ENCODE measurements at regions not wholly inside any gene's neighbourhood (a gene's known extent, or its start where the extent isn't known, plus 50 kb on each side); places are given as distances from the start of the nearest gene placed in this dataset.
A peak's percentile ranks its signal among the peaks of the same experiment; 100 is the strongest.

GRCh38 chr9:26172301-26172700, 494.1 kb upstream of the TUSC1 start:
- no peak overlapping the region for H3K27ac ChIP-seq (ENCODE audit: low read depth in 2 of 2, low read length in 1 of 2)
- 68% methylated on average over 2 of the region's 2 CpGs for WGBS (ENCODE audit: low lambda C conversion rate)
- H3K79me2 ChIP-seq (ENCODE audit: insufficient read depth), result no peaks in the 10 kb centered on the region
- ChIA-PET POLR2A (interaction anchor here (0.5 kb wide), 1 partner anchor 223 kb away, joined by 3 read pairs; no protein-coding TSS in a partner anchor), CTCF (no interaction called here)
- H3K36me3 ChIP-seq (replicated peaks in 1 of 2; ENCODE audit: control insufficient read depth in 1 of 2, insufficient read depth in 2 of 2, low read length in 1 of 2), result no peaks in the 10 kb centered on the region
- TF ChIP-seq RCOR1 (IDR thresholded peaks at IDR 0.05; ENCODE audit: low read length) (no peak), TEAD4 (IDR thresholded peaks at IDR 0.05; ENCODE audit: borderline replicate concordance, insufficient read depth) (no peak), TCF12 (IDR thresholded peaks at IDR 0.05) (no peak), GATA2 (CRISPR knock-in tag; IDR thresholded peaks at IDR 0.05) (no peak)
- H3K9me2 ChIP-seq, result no peaks in the 10 kb centered on the region
- no peak for DNase-seq
- H3K9ac ChIP-seq, result no peak overlapping the region
- H3K4me3 ChIP-seq (ENCODE audit: low read depth in 2 of 2, low read length in 1 of 2), result no peak overlapping the region
- no peaks in the 10 kb centered on the region for H3K9me3 ChIP-seq
- no peaks in the 10 kb centered on the region for H4K20me1 ChIP-seq (ENCODE audit: insufficient read depth)
- no peak overlapping the region for H3K4me2 ChIP-seq
- no peaks in the 10 kb centered on the region for H3K27me3 ChIP-seq (ENCODE audit: insufficient read depth)
- H2AFZ ChIP-seq (ENCODE audit: low read depth), result peak overlapping the region; percentile 67; the same call in 1 of the 2 replicates
- H3F3A ChIP-seq (replicated peaks; ENCODE audit: insufficient read depth), result peaks cover 10% of the 10 kb centered on the region
- peaks cover 0 to 12% of the 10 kb centered on the region in 2 experiments; a peak in 2 of 4 replicates for H3K4me1 ChIP-seq (ENCODE audit: control insufficient read depth in 1 of 2, insufficient read depth in 2 of 2, low read depth in 1 of 2, low read length in 1 of 2)

DNA sequence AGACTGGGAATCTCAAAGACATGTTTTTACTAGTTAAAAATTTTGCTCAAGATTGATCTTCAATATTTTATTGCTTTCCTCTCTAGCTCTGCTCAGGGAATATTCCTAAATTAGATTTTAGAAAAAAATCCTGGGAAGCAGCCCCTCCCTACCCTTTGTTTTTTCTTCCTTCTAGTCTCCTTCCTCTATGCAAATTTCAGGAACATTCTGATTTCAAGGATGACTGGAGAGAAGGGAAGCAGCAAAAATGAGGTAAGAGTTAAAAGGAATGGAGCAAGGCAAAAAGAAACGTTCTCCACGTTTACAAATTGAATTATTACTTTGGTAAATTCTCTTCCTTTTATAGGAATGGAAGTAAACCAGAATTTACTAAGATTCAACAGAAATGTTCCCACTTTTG, 493.4 kb upstream of the TUSC1 start:
- peaks cover 0 to 12% of the 10 kb centered on the region in 2 experiments; a peak in 2 of 4 replicates for H3K4me1 ChIP-seq (ENCODE audit: control insufficient read depth in 1 of 2, insufficient read depth in 2 of 2, low read depth in 1 of 2, low read length in 1 of 2)
- TF ChIP-seq GATA2 (CRISPR knock-in tag; IDR thresholded peaks at IDR 0.05) (no peak), IRF3 (IDR thresholded peaks at IDR 0.05; ENCODE audit: low read depth, low read length) (no peak), NRF1 (IDR thresholded peaks at IDR 0.05; ENCODE audit: low read depth, low read length) (no peak), FOXM1 (IDR thresholded peaks at IDR 0.05; ENCODE audit: low read depth) (no peak), SIN3A (IDR thresholded peaks at IDR 0.05; ENCODE audit: borderline replicate concordance, low read depth, low read length) (no peak), TAF1 (IDR thresholded peaks at IDR 0.05; ENCODE audit: borderline replicate concordance, low read depth, low read length) (no peak), RAD21 (IDR thresholded peaks at IDR 0.05; ENCODE audit: low read length) (no peak), NFIC (IDR thresholded peaks at IDR 0.05; ENCODE audit: borderline replicate concordance) (no peak), MXI1 (IDR thresholded peaks at IDR 0.05; ENCODE audit: low read depth, low read length) (no peak)
- DNase-seq, result no peak
- no peaks in the 10 kb centered on the region for H4K20me1 ChIP-seq (ENCODE audit: insufficient read depth)
- ChIA-PET CTCF (no interaction called here), POLR2A (no interaction called here)
- H3K79me2 ChIP-seq (ENCODE audit: insufficient read depth), result no peaks in the 10 kb centered on the region
- 26% methylated on average over 2 of the region's 2 CpGs for WGBS (ENCODE audit: low lambda C conversion rate)
- peak overlapping the region; percentile 67 for H2AFZ ChIP-seq (ENCODE audit: low read depth)
- no peak overlapping the region for H3K27ac ChIP-seq (ENCODE audit: low read depth in 2 of 2, low read length in 1 of 2)
- H3K36me3 ChIP-seq (replicated peaks in 1 of 2; ENCODE audit: control insufficient read depth in 1 of 2, insufficient read depth in 2 of 2, low read length in 1 of 2), result no peaks in the 10 kb centered on the region
- no peaks in the 10 kb centered on the region for H3K9me3 ChIP-seq
- no peak overlapping the region for H3K4me3 ChIP-seq (ENCODE audit: low read depth in 2 of 2, low read length in 1 of 2)
- H3K4me2 ChIP-seq, result no peak overlapping the region
- H3K27me3 ChIP-seq (ENCODE audit: insufficient read depth), result no peaks in the 10 kb centered on the region
- no peaks in the 10 kb centered on the region for H3K9me2 ChIP-seq
- H3F3A ChIP-seq (replicated peaks; ENCODE audit: insufficient read depth), result peaks cover 10% of the 10 kb centered on the region
- H3K9ac ChIP-seq, result no peak overlapping the region

DNA sequence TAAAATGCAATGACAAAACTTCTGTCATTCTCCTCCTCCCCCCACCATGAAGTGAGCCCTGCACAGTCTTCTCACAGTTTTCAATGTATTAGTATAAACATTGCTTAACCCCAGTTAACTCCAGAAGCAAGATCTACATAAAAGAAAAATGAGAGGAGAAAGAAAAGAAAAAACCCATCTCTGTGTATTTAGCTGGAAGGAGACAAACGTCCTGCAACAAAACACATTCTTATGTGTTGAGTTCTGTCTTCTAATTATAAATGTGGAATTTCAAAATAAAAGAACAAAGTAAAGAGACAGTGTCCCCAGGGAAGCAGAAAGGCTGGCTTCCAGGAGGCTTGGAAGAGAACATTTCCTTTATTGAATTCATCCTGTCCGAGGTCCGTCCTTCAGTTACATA, 491.9 kb upstream of the TUSC1 start:
- Histone ChIP-seq H3K79me2 (ENCODE audit: insufficient read depth) (no peaks in the 10 kb centered on the region), H3K4me2 (peak overlapping the region; percentile 32), H3K9me2 (no peaks in the 10 kb centered on the region), H3K27me3 (ENCODE audit: insufficient read depth) (no peaks in the 10 kb centered on the region), H3K27ac (ENCODE audit: low read depth in 2 of 2, low read length in 1 of 2) (peak overlapping the region; percentile 43 to 52; a peak in 3 of 4 replicates), H3K4me1 (ENCODE audit: control insufficient read depth in 1 of 2, insufficient read depth in 2 of 2, low read depth in 1 of 2, low read length in 1 of 2) (peaks cover 0 to 12% of the 10 kb centered on the region in 2 experiments; a peak in 2 of 4 replicates), H3K36me3 (replicated peaks in 1 of 2; ENCODE audit: control insufficient read depth in 1 of 2, insufficient read depth in 2 of 2, low read length in 1 of 2) (no peaks in the 10 kb centered on the region), H3K9me3 (no peaks in the 10 kb centered on the region), H2AFZ (ENCODE audit: low read depth) (peak overlapping the region; percentile 78), H3K4me3 (ENCODE audit: low read depth in 2 of 2, low read length in 1 of 2) (no peak overlapping the region), H4K20me1 (ENCODE audit: insufficient read depth) (no peaks in the 10 kb centered on the region), H3F3A (replicated peaks; ENCODE audit: insufficient read depth) (peaks cover 10% of the 10 kb centered on the region), H3K9ac (peak overlapping the region; percentile 11; the same call in 1 of the 2 replicates)
- POLR2A ChIA-PET, result no interaction called here
- WGBS (ENCODE audit: low lambda C conversion rate), result 51% methylated on average over 3 of the region's 3 CpGs
- TF ChIP-seq JUND (IDR thresholded peaks at IDR 0.05), result no peak
- TF ChIP-seq POLR2AphosphoS5 (IDR thresholded peaks at IDR 0.05; ENCODE audit: low read depth, low read length), result no peak
- TF ChIP-seq EZH2phosphoT487 (IDR thresholded peaks at IDR 0.05; ENCODE audit: borderline replicate concordance, low read depth), result no peak
- no peak for TF ChIP-seq RXRA (IDR thresholded peaks at IDR 0.05; ENCODE audit: borderline replicate concordance, low read depth)
- TF ChIP-seq CHD2 (IDR thresholded peaks at IDR 0.05; ENCODE audit: low read length, partially characterized antibody), result no peak
- no peak for TF ChIP-seq TEAD4 (IDR thresholded peaks at IDR 0.05; ENCODE audit: borderline replicate concordance, insufficient read depth)
- TF ChIP-seq, protein P1, sequence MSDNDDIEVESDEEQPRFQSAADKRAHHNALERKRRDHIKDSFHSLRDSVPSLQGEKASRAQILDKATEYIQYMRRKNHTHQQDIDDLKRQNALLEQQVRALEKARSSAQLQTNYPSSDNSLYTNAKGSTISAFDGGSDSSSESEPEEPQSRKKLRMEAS (IDR thresholded peaks at IDR 0.05; ENCODE audit: low read depth), result no peak
- no peak for TF ChIP-seq FOXM1 (IDR thresholded peaks at IDR 0.05; ENCODE audit: low read depth)
- no peak for TF ChIP-seq GABPA (IDR thresholded peaks at IDR 0.05; ENCODE audit: low read depth)
- DNase-seq, result no peak
- CTCF ChIA-PET, result no interaction called here

Measured in SK-N-SH (cell line).